HEK293T (cell line): ENCODE measurements at regions not wholly inside any gene's neighbourhood (a gene's known extent, or its start where the extent isn't known, plus 50 kb on each side); places are given as distances from the start of the nearest gene placed in this dataset.
A peak's percentile ranks its signal among the peaks of the same experiment; 100 is the strongest.

Source experiments
- CTCF ChIA-PET: fragments of 350-600 bp; formaldehyde crosslinking; extraction: SDS; loops from one replicate; lab custom pipeline; 2021; ENCODE audit warnings: antibody characterized with exemption, inconsistent platforms; lab: Yijun Ruan, JAX
- POLR2A ChIA-PET: fragments of 350-600 bp; formaldehyde crosslinking; extraction: SDS; loops from one replicate; lab custom pipeline; 2020; ENCODE audit warnings: antibody characterized with exemption, inconsistent platforms; lab: Yijun Ruan, JAX
- DNase-seq: peaks from one replicate; pipeline ENCODE4 v3.0.0; 2012; ENCODE audit warnings: mixed read lengths; ENCODE audit errors: extremely low spot score
- ARNT ChIP-seq: fragments of 450-650 bp; IDR thresholded peaks from 2 replicates; pipeline ENCODE4 v1.6.1; 2017; ENCODE audit warnings: mild to moderate bottlenecking
- BHLHE40 ChIP-seq: fragments of 450-650 bp; IDR thresholded peaks from 2 replicates; pipeline ENCODE4 v1.6.1; 2016; ENCODE audit warnings: mild to moderate bottlenecking, moderate library complexity, borderline replicate concordance
- CTBP1 ChIP-seq: fragments of 450-650 bp; IDR thresholded peaks from 2 replicates; pipeline ENCODE4 v1.6.1; 2016; ENCODE audit warnings: borderline replicate concordance
- ELF4 ChIP-seq: fragments of 450-650 bp; IDR thresholded peaks from 2 replicates; pipeline ENCODE4 v1.6.1; 2017; ENCODE audit warnings: antibody characterized with exemption
- FOXA1 ChIP-seq: fragments of 450-650 bp; IDR thresholded peaks from 2 replicates; pipeline ENCODE4 v1.6.1; 2016; ENCODE audit warnings: mild to moderate bottlenecking
- FOXK2 ChIP-seq: fragments of 450-650 bp; IDR thresholded peaks from 2 replicates; pipeline ENCODE4 v1.6.1; 2016; ENCODE audit warnings: mild to moderate bottlenecking
- FOXM1 ChIP-seq: fragments of 450-650 bp; IDR thresholded peaks from 2 replicates; pipeline ENCODE4 v1.6.1; 2017; ENCODE audit warnings: mild to moderate bottlenecking, borderline replicate concordance
- HDGF ChIP-seq: fragments of 450-650 bp; IDR thresholded peaks from 2 replicates; pipeline ENCODE4 v1.6.1; 2017; ENCODE audit warnings: antibody characterized with exemption, borderline replicate concordance
- L3MBTL2 ChIP-seq: fragments of 450-650 bp; conservative IDR thresholded peaks from 2 replicates; pipeline ENCODE4 v1.6.1; 2016; ENCODE audit warnings: mild to moderate bottlenecking
- LEF1 ChIP-seq: fragments of 450-650 bp; IDR thresholded peaks from 2 replicates; pipeline ENCODE4 v1.6.1; 2017; ENCODE audit warnings: mild to moderate bottlenecking, borderline replicate concordance
- NFRKB ChIP-seq: fragments of 450-650 bp; IDR thresholded peaks from 2 replicates; pipeline ENCODE4 v1.6.1; 2016; ENCODE audit warnings: mild to moderate bottlenecking, moderate library complexity
- SP1 ChIP-seq: fragments of 450-650 bp; IDR thresholded peaks from 2 replicates; pipeline ENCODE4 v1.6.1; 2017
- SUZ12 ChIP-seq: fragments of 450-650 bp; IDR thresholded peaks from 2 replicates; pipeline ENCODE4 v1.6.1; 2016; ENCODE audit warnings: mild to moderate bottlenecking
- TARDBP ChIP-seq: fragments of 450-650 bp; IDR thresholded peaks from 2 replicates; pipeline ENCODE4 v1.6.1; 2016
- ZNF384 ChIP-seq: fragments of 450-650 bp; IDR thresholded peaks from 2 replicates; pipeline ENCODE4 v1.6.1; 2016
- TF ChIP-seq, protein P1 (sequence below): fragments of 450-650 bp; IDR thresholded peaks from 2 replicates; pipeline ENCODE4 v1.6.1; 2016

DNA sequence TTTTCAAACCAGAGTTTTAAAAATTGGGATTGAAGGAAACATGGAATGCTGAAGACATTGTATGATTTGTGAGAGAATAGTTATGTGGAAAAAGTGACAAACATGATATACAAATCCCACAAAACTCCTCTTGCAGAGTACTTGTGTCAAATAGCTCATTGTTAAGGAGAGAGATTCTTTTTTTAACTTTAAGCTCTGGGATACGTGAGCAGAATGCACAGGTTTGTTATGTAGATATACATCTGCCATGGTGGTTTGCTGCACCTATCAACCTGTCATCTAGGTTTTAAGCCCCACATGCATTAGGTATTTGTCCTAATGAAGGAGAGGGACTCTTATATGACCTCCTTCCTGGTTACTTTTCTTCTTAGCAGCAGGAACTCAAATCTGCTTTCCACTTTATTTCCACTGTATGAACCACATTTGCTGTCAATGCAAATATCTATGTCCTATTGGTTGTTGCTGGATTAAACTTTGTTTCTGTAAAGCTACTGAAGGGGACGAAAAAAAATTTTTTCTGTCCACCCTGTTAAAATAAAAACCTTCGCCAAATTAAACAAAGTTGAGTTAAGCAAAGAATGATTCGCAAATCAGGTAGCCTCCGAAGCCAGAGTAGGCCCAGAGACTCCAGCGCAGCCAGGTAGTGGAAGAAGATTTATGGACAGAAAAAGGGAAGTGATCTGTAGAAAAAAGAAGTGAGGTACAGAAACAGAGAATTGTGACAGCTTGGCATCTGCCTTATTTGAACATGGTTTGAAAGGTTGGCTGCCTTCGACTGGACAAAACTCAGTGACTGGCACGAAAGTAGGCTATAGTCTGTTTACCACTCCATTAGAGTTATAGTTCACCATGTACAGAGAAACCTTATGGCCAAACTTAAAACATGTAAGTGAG, 430.1 kb upstream of the CHST9 start:
- no peak for DNase-seq
- TF ChIP-seq ELF4 (no peak), HDGF (no peak), FOXA1 (no peak), SP1 (no peak), NFRKB (no peak), BHLHE40 (no peak), TARDBP (no peak), L3MBTL2 (no peak), ZNF384 (no peak), CTBP1 (no peak), FOXK2 (no peak), LEF1 (no peak), FOXM1 (no peak), SUZ12 (no peak), ARNT (no peak)
- TF ChIP-seq, protein P1, sequence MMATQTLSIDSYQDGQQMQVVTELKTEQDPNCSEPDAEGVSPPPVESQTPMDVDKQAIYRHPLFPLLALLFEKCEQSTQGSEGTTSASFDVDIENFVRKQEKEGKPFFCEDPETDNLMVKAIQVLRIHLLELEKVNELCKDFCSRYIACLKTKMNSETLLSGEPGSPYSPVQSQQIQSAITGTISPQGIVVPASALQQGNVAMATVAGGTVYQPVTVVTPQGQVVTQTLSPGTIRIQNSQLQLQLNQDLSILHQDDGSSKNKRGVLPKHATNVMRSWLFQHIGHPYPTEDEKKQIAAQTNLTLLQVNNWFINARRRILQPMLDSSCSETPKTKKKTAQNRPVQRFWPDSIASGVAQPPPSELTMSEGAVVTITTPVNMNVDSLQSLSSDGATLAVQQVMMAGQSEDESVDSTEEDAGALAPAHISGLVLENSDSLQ: no peak
- CTCF ChIA-PET: no interaction called here
- POLR2A ChIA-PET: no interaction called here

DNA sequence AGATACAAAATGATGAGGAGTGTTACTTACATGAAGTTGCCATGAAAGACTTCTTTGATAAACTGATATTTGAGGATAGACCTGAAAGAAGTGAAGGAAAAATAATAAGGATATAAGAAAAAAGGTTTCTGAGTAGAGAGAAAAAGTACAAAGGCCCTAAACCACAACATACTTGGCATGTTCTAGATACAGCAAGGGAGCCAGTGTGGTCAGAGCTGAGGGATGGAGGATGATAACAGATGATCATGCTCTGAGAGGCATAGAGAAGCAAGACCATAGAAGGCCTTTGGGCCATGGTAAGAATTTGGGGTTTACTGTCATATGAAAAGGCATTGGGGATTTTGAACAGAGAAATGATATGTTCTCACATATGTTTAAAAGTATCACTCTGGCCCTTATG, 424.1 kb upstream of the CHST9 start:
- no peak for TF ChIP-seq ZNF384
- TF ChIP-seq FOXA1: no peak
- no peak for TF ChIP-seq TARDBP
- ChIA-PET CTCF (interaction anchor here (0.7 to 2.1 kb wide), 3 partner anchors 90 to 141 kb away, joined by 3 to 10 read pairs (median 9); no protein-coding TSS in a partner anchor), POLR2A (no interaction called here)
- DNase-seq: no peak

DNA sequence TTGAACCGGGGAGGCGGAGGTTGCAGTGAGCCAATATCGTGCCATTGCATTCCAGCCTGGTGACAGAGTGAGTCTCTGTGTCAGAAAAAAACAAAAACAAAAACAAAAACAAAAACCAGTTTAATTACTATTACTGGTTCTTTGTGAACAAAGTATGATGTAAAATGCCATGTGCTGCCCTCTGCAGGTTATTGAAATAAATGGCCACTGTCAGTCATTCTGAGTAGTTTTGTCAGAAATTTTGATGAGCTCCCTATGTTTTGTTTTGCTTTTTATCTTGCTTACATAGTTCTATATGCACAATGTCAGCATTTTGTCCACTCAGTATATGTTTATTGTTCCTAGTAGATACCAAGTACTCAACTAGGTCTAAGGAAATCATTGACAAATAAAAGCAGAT, 423.6 kb upstream of the CHST9 start:
- CTCF ChIA-PET: interaction anchor here (0.7 to 2.1 kb wide), 3 partner anchors 90 to 141 kb away, joined by 3 to 10 read pairs (median 9); no protein-coding TSS in a partner anchor
- TF ChIP-seq ZNF384 (no peak), LEF1 (no peak), HDGF (no peak), TARDBP (no peak), FOXK2 (no peak)
- TF ChIP-seq, protein P1: peak; percentile 91
- DNase-seq: peak; percentile 16
- POLR2A ChIA-PET: no interaction called here

DNA sequence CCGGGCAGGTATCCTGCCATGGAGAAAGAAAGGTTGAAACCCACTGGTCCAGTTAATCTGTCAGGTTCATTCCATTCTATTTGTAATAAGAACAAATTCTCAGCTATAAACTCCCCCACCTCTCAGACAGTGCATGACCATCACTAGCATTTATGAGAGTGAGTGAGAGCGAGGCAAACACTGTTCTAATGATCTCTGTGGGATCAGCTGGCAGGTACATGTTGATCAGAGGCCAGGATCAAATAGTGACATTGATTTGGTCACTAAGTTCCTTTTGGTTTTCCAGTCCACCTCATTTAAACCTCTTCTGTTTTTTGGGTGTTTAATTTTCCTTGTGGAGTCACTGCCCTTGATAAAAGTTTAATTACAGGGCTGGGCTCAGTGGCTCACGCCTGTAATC, 423.1 kb upstream of the CHST9 start:
- CTCF ChIA-PET: interaction anchor here (0.7 to 2.1 kb wide), 2 partner anchors 23 to 142 kb away, joined by 3 to 10 read pairs; no protein-coding TSS in a partner anchor
- TF ChIP-seq NFRKB (no peak), LEF1 (no peak), SP1 (no peak), ARNT (no peak), ELF4 (no peak), CTBP1 (no peak), FOXA1 (no peak), BHLHE40 (no peak), L3MBTL2 (no peak), FOXM1 (no peak), FOXK2 (no peak), TARDBP (no peak), HDGF (no peak)
- TF ChIP-seq, protein P1: no peak
- POLR2A ChIA-PET: no interaction called here
- DNase-seq: no peak

DNA sequence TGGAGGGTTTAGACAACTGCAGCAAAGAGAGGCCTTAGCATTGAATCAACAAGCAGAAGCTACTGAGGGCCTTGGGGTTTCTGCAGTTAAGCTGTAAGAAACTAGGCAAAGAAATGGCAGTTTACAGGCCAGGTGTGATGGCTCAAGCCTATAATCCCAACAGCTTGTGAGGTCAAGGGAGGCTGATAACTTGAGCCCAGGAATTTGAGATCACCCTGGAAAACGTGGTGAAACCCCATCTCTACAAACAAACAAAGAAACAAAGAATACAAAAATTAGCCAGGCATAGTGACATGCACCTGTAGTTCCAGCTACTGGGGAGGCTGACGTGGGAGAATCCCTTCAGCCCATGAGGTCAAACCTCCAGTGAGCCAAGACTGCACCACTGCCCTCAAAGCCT, 421.6 kb upstream of the CHST9 start:
- POLR2A ChIA-PET: no interaction called here
- CTCF ChIA-PET: no interaction called here
- TF ChIP-seq, protein P1: no peak
- no peak for TF ChIP-seq CTBP1
- no peak for TF ChIP-seq BHLHE40
- no peak for TF ChIP-seq ELF4
- TF ChIP-seq SUZ12: no peak
- TF ChIP-seq FOXK2: no peak
- no peak for TF ChIP-seq L3MBTL2
- no peak for TF ChIP-seq FOXA1
- TF ChIP-seq TARDBP: no peak
- no peak for TF ChIP-seq ARNT
- TF ChIP-seq LEF1: no peak
- TF ChIP-seq SP1: no peak
- no peak for TF ChIP-seq ZNF384
- TF ChIP-seq FOXM1: no peak
- TF ChIP-seq NFRKB: no peak
- TF ChIP-seq HDGF: no peak
- DNase-seq: no peak
